ENCODE measurements at regions not wholly inside any gene's neighbourhood (a gene's known extent, or its start where the extent isn't known, plus 50 kb on each side); places are given as distances from the start of the nearest gene placed in this dataset.

DNA sequence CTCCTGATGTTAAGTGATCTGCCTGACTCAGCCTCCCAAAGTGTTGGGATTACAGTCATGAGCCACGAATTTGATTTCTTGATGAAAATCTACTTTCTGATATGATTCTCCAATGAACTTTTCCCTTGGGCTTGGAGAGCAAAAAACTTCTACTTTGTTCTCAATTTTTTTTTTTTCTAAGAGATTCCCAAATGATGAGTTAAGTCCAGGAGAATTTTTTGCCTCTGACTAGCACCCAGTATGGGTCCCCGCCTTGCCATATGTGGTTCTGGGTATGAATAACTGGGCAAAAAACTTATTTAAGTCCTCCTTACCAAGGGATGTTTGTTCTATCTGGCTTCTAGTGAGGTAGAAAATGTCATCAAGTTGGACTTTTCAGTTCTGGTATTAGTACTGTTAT, 147.9 kb upstream of the LYZL1 start:
- WGBS: 89% methylated on average over 2 of the region's 2 CpGs
- no peak overlapping the region for H3K27ac ChIP-seq (replicated peaks in 1 of 4)
- H3K4me1 ChIP-seq: no peaks in the 10 kb centered on the region
- H3K4me3 ChIP-seq: no peak overlapping the region
- TF ChIP-seq, protein P1, sequence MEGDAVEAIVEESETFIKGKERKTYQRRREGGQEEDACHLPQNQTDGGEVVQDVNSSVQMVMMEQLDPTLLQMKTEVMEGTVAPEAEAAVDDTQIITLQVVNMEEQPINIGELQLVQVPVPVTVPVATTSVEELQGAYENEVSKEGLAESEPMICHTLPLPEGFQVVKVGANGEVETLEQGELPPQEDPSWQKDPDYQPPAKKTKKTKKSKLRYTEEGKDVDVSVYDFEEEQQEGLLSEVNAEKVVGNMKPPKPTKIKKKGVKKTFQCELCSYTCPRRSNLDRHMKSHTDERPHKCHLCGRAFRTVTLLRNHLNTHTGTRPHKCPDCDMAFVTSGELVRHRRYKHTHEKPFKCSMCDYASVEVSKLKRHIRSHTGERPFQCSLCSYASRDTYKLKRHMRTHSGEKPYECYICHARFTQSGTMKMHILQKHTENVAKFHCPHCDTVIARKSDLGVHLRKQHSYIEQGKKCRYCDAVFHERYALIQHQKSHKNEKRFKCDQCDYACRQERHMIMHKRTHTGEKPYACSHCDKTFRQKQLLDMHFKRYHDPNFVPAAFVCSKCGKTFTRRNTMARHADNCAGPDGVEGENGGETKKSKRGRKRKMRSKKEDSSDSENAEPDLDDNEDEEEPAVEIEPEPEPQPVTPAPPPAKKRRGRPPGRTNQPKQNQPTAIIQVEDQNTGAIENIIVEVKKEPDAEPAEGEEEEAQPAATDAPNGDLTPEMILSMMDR (IDR thresholded peaks at IDR 0.05): no peak
- TF ChIP-seq POLR2AphosphoS5 (IDR thresholded peaks at IDR 0.05): no peak
- TF ChIP-seq EP300 (IDR thresholded peaks at IDR 0.05): no peak
- no peak for TF ChIP-seq POLR2A (IDR thresholded peaks at IDR 0.05; ENCODE audit: low read depth)
- H3K27me3 ChIP-seq: peaks cover 0 to 22% (median 0%) of the 10 kb centered on the region in 4 donors
- intact Hi-C loops (cut with DNase I): no loop called here
- H3K9me3 ChIP-seq: no peaks in the 10 kb centered on the region
- H3K36me3 ChIP-seq: no peaks in the 10 kb centered on the region
- no peak for DNase-seq (ENCODE audit: extremely low spot score)

DNA sequence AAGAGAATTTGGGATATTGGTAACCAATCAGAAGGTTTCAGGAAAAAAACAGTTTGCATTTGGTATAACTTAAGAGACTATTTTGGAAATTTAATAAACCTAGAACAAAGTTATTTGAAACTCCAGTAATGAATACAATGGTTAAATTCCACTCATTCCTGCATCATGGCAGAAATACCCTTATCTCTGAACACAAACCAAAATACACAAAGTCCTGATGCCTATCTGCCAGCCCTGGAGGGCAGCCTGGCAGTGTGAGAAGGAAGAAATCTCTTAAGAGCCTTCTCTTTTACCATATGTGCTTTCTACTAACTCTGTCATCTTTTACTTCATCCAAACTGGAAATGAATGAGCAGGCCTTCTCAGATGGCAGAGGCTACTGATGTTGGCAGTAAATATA, 147.1 kb upstream of the LYZL1 start:
- Histone ChIP-seq H3K27ac (replicated peaks in 1 of 4) (no peak overlapping the region), H3K27me3 (peaks cover 0 to 22% (median 0%) of the 10 kb centered on the region in 4 donors), H3K4me1 (no peaks in the 10 kb centered on the region), H3K4me3 (no peak overlapping the region), H3K36me3 (no peaks in the 10 kb centered on the region), H3K9me3 (no peaks in the 10 kb centered on the region)
- no peak for DNase-seq (ENCODE audit: extremely low spot score)
- intact Hi-C loops (cut with DNase I): no loop called here
- TF ChIP-seq EP300 (IDR thresholded peaks at IDR 0.05) (no peak), POLR2A (IDR thresholded peaks at IDR 0.05; ENCODE audit: low read depth) (no peak), POLR2AphosphoS5 (IDR thresholded peaks at IDR 0.05) (no peak)
- TF ChIP-seq, protein P1 (IDR thresholded peaks at IDR 0.05): no peak

DNA sequence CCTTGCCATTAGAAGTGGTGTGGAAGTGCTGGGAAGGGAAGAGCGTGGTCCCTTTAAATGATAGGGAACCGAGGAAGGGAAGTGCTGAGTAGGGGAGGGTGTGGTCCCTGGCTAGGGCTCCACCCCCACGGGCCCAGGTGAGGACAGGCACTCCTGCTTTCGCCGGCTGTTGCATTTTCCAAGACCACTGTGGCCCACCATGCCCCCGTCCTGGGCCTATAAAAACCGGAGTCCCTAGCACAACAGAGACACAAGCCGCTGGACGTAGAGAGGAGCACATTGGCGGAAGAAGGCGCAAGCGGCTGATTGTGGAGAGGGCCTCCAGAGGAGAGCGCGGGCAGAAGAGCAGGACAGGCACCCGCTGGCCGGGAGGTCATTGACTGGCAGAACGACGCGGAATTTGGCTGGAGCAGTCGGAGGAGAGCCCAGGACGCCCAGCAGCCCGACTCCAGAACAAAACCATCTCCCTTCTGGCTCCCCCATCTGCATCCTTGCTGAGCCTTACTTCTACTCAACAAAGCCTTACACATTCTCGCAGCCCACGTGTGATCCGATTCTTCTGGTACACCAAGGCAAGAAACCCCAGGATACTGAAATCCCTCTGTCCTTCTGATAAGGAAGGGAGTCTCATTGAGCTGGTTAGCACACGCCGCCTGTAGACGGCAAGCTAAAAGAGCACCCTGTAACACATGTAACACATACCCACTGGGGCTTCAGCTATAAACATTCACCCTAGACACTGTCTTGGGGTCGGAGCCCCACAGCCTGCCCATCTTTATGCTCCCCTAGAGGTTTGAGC, 146.2 kb upstream of the LYZL1 start:
- WGBS: 74% methylated on average over 29 of the region's 29 CpGs
- no peaks in the 10 kb centered on the region for H3K4me1 ChIP-seq
- intact Hi-C loops (cut with DNase I): no loop called here
- H3K36me3 ChIP-seq: no peaks in the 10 kb centered on the region
- H3K4me3 ChIP-seq: no peak overlapping the region
- DNase-seq (ENCODE audit: extremely low spot score): no peak
- H3K27ac ChIP-seq (replicated peaks in 1 of 4): no peak overlapping the region
- H3K27me3 ChIP-seq: peaks cover 0 to 22% (median 0%) of the 10 kb centered on the region in 4 donors
- no peaks in the 10 kb centered on the region for H3K9me3 ChIP-seq
- TF ChIP-seq POLR2A (IDR thresholded peaks at IDR 0.05; ENCODE audit: low read depth) (no peak), POLR2AphosphoS5 (IDR thresholded peaks at IDR 0.05) (no peak), EP300 (IDR thresholded peaks at IDR 0.05) (no peak)
- TF ChIP-seq, protein P1 (IDR thresholded peaks at IDR 0.05): no peak

DNA sequence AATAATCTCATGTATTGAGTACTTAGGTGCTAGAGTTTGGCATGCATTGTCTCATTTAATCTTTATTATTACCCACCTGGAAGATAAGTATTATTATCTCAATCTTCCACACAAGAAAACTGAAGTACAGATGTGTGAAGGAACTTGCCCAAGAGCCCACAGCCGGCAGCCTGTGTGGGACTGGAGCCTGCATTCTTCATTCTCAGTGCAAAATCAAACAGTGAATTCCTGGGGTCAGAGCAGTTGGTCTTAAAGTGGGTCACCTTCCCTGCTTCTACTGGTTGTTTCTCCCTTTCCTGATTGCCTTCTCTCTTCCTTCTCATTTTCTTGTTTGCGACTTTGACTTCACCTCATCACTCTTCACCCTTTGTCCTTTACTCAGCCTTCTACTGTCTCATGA, 144.7 kb upstream of the LYZL1 start:
- no peak overlapping the region for H3K4me3 ChIP-seq
- intact Hi-C loops (cut with DNase I): no loop called here
- 75% methylated on average over 2 of the region's 2 CpGs for WGBS

More for the DNA sequence above, 144.7 kb upstream of the LYZL1 start:
- Histone ChIP-seq H3K27ac (replicated peaks in 1 of 4) (no peak overlapping the region), H3K36me3 (no peaks in the 10 kb centered on the region), H3K27me3 (peaks cover 0 to 22% (median 0%) of the 10 kb centered on the region in 4 donors), H3K4me1 (no peaks in the 10 kb centered on the region), H3K9me3 (no peaks in the 10 kb centered on the region)
- TF ChIP-seq POLR2AphosphoS5 (IDR thresholded peaks at IDR 0.05) (no peak), POLR2A (IDR thresholded peaks at IDR 0.05; ENCODE audit: low read depth) (no peak), EP300 (IDR thresholded peaks at IDR 0.05) (no peak)
- TF ChIP-seq, protein P1 (IDR thresholded peaks at IDR 0.05): no peak
- DNase-seq (ENCODE audit: extremely low spot score): no peak
